Cardiac muscle cell (in vitro differentiated cells and primary cell): ENCODE measurements at regions not wholly inside any gene's neighbourhood (a gene's known extent, or its start where the extent isn't known, plus 50 kb on each side); places are given as distances from the start of the nearest gene placed in this dataset.

Experiments used
- DNase-seq, 2 donors: peaks; one replicate each; pipeline versions ENCODE4 v3.0.0 to v3.0.0-alpha.2; 2010 to 2017; ENCODE audit warnings: low read depth in 1 of 2, low spot score in 1 of 2
- H3K27ac ChIP-seq: fragments of 200-600 bp; sonication (generic); 2 replicates; pipeline ENCODE4 v1.5.1; 2016
- H3K27me3 ChIP-seq: fragments of 200-600 bp; sonication (generic); 2 replicates; pipeline ENCODE4 v1.6.0; 2016; ENCODE audit warnings: control low read depth
- H3K36me3 ChIP-seq: fragments of 200-600 bp; sonication (generic); 2 replicates; pipeline ENCODE4 v1.5.1; 2016; ENCODE audit warnings: control low read depth
- H3K4me1 ChIP-seq: fragments of 200-600 bp; sonication (generic); 2 replicates; pipeline ENCODE4 v1.8.1; 2017; ENCODE audit warnings: low read depth, mild to moderate bottlenecking, mixed run types
- H3K4me3 ChIP-seq: fragments of 200-600 bp; sonication (generic); 2 replicates; pipeline ENCODE4 v1.5.1; 2016; ENCODE audit warnings: mild to moderate bottlenecking
- H3K9me3 ChIP-seq: fragments of 200-600 bp; sonication (generic); 2 replicates; pipeline ENCODE4 v1.5.1; 2017; ENCODE audit warnings: low read depth, mild to moderate bottlenecking, control low read depth
- TF ChIP-seq, protein P1 (sequence below): IDR thresholded peaks from 2 replicates; pipeline ENCODE4 v1.5.1; 2012; ENCODE audit warnings: low read depth, mild to moderate bottlenecking, low read length

DNA sequence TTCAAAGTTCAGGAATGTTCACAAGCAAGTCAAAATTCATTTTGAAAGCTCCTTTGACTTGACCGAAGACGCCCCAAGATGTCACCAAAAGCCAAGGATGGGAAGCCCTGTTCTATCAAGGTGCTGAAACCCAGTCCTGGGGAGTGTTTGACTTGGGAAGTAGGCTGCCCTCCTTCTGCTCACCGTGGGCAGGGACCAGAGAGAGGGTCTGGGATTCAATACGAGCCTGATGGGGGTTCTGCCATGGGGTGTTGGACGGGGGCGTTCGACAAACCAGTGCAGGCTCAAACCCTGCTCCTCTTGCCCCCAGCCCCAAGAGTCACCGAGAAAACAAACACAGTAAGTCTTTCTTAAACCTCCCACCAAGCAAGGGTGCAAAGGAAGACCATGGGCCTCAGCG lies 150.1 kb upstream of the DIO3 start:
- Histone ChIP-seq H3K4me1 (no peaks in the 10 kb centered on the region), H3K27me3 (no peaks in the 10 kb centered on the region), H3K27ac (no peak overlapping the region), H3K4me3 (no peak overlapping the region), H3K36me3 (no peaks in the 10 kb centered on the region), H3K9me3 (no peaks in the 10 kb centered on the region)
- no peak for DNase-seq
- TF ChIP-seq, protein P1, sequence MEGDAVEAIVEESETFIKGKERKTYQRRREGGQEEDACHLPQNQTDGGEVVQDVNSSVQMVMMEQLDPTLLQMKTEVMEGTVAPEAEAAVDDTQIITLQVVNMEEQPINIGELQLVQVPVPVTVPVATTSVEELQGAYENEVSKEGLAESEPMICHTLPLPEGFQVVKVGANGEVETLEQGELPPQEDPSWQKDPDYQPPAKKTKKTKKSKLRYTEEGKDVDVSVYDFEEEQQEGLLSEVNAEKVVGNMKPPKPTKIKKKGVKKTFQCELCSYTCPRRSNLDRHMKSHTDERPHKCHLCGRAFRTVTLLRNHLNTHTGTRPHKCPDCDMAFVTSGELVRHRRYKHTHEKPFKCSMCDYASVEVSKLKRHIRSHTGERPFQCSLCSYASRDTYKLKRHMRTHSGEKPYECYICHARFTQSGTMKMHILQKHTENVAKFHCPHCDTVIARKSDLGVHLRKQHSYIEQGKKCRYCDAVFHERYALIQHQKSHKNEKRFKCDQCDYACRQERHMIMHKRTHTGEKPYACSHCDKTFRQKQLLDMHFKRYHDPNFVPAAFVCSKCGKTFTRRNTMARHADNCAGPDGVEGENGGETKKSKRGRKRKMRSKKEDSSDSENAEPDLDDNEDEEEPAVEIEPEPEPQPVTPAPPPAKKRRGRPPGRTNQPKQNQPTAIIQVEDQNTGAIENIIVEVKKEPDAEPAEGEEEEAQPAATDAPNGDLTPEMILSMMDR, result no peak

DNA sequence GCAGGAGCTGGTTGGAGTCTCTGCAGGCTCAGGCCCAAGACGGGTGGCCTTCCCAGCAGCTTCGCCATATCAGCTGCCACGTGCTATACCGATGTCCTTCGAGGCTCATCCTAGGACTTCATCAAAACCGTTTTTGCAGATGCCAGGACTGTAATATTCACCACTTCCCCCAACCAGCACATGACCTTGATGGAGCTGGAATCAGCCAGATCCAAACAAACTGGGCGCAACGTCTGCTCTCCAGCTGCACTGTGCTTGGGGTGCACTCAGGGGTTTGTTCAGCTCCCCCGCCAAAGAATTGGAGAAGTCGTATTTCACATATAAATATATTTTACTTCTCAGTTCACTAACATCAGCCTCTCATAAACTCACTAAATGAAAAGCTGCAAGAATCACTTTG lies 149.5 kb upstream of the DIO3 start:
- no peaks in the 10 kb centered on the region for H3K4me1 ChIP-seq
- TF ChIP-seq, protein P1, result no peak
- H3K4me3 ChIP-seq, result no peak overlapping the region
- H3K9me3 ChIP-seq, result no peaks in the 10 kb centered on the region
- no peak for DNase-seq
- no peaks in the 10 kb centered on the region for H3K36me3 ChIP-seq
- H3K27ac ChIP-seq, result no peak overlapping the region
- no peaks in the 10 kb centered on the region for H3K27me3 ChIP-seq

DNA sequence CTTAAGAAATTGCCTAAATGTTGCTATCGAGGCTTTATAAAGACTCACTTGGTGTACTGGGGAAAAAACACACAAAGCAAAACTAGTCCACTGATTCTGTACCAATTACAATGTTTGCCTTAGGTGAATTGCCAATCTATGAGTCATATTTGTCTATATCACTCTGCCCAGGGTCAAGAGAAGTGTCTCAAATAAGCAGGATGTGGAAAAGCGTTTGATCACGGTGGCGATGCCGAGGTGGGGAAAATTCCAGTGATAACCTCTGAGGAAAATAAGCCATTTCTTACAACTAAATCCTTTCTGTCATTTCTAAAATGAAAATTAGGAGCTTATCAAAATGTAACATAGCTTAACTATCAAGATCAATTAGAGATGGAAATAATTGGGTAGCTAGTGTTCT lies 148.6 kb upstream of the DIO3 start:
- TF ChIP-seq, protein P1, result no peak
- no peak for DNase-seq
- no peaks in the 10 kb centered on the region for H3K36me3 ChIP-seq

DNA sequence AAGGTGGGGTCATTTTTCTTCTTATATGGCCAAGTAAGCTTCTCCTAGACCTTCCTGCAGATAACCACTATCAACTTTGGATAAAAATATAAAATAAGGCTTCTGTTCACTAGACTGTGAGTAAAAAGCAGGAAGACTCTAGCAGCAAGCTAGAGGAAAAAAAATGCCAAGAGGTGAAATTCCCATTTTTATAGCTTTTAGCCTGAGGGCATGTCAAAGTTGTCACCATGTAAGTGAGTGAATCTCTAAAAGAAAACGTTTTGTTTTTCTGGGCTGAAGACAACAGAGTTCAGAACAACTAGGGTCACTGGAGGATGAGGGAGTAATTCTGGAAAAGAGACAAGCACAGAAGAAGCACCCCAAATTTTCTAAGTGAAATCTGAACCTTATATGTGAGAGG lies 143.9 kb upstream of the DIO3 start:
- no peaks in the 10 kb centered on the region for H3K27me3 ChIP-seq
- H3K36me3 ChIP-seq, result no peaks in the 10 kb centered on the region
- H3K9me3 ChIP-seq, result no peaks in the 10 kb centered on the region
- no peak for DNase-seq
- H3K4me3 ChIP-seq, result no peak overlapping the region
- TF ChIP-seq, protein P1, result no peak
- no peaks in the 10 kb centered on the region for H3K4me1 ChIP-seq
- H3K27ac ChIP-seq, result no peak overlapping the region

More for the DNA sequence above, 148.6 kb upstream of the DIO3 start:
- no peaks in the 10 kb centered on the region for H3K27me3 ChIP-seq
- no peak overlapping the region for H3K4me3 ChIP-seq
- no peak overlapping the region for H3K27ac ChIP-seq
- no peaks in the 10 kb centered on the region for H3K9me3 ChIP-seq
- H3K4me1 ChIP-seq, result no peaks in the 10 kb centered on the region

DNA sequence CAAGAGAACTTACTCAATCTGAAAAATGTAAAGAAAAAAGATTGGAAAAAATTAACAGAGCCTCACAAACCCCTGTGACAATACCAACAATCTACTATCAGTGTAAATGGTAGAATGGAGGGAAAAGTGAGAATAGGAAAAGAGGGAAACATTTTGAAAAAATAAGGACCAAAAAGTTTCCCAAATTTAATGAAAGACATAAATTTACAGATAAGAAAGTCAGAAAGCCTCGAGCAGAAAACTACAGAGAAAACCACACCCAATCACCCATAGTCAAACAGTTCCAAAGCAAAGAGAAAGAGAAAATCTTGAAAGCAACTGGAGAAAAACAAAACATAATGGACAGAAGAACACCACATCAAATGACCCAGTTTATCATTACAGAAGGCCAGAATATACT lies 142.7 kb upstream of the DIO3 start:
- TF ChIP-seq, protein P1, result no peak
- H3K9me3 ChIP-seq, result no peaks in the 10 kb centered on the region

DNA sequence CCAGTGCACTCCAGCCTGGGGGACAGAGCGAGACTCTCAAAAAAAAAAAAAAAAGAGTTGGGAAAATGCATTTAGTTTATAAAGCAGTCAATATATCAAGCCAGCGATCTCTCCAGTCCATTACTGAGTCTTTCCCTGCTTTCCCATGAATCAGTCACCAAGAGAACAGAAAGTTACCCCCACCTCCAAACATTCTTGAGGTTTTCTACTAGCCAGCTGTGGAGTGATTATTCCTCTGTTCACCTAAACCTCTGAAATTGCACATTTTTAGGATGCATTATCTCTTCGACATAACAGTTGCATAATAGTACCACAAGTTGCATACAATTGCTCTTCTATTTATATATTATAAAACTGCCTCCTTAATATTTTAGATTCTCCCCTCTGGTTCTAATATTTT lies 134.8 kb upstream of the DIO3 start:
- TF ChIP-seq, protein P1, result no peak
- Histone ChIP-seq H3K4me3 (no peak overlapping the region), H3K27me3 (no peaks in the 10 kb centered on the region), H3K27ac (no peak overlapping the region), H3K9me3 (peaks cover 2% of the 10 kb centered on the region), H3K36me3 (no peaks in the 10 kb centered on the region), H3K4me1 (no peaks in the 10 kb centered on the region)
- DNase-seq, result peak in 1 of 2 donors; percentile 12

More for the DNA sequence above, 142.7 kb upstream of the DIO3 start:
- Histone ChIP-seq H3K36me3 (no peaks in the 10 kb centered on the region), H3K27me3 (no peaks in the 10 kb centered on the region), H3K4me1 (no peaks in the 10 kb centered on the region), H3K4me3 (no peak overlapping the region), H3K27ac (no peak overlapping the region)
- DNase-seq, result no peak
